GM23338 (cell line): ENCODE measurements at regions not wholly inside any gene's neighbourhood (a gene's known extent, or its start where the extent isn't known, plus 50 kb on each side); places are given as distances from the start of the nearest gene placed in this dataset.

ENCODE experiments used
- ATAC-seq: fragments of 200-7000 bp; cut with Tn5 transposase; 3 replicates; pipeline ENCODE4 v1.9.1; 2020
- DNase-seq: peaks from one replicate; pipeline ENCODE4 v3.0.0-alpha.2; 2015; ENCODE audit warnings: low spot score
- H2AFZ ChIP-seq: fragments of 200-600 bp; sonication (generic); 2 replicates; pipeline ENCODE4 v1.8.0; 2016; ENCODE audit warnings: antibody characterized with exemption, mild to moderate bottlenecking, moderate library complexity
- H3F3A ChIP-seq: fragments of 200-600 bp; sonication (generic); replicated peaks from 2 replicates; pipeline ENCODE4 v1.8.0; 2017; ENCODE audit warnings: antibody characterized with exemption, mixed run types, low read depth
- H3K27ac ChIP-seq: fragments of 200-600 bp; sonication (generic); 2 replicates; pipeline ENCODE4 v1.6.1; 2016; ENCODE audit warnings: low read depth
- H3K27me3 ChIP-seq: fragments of 200-600 bp; sonication (generic); 2 replicates; pipeline ENCODE4 v1.8.0; 2016; ENCODE audit warnings: mild to moderate bottlenecking, mixed run types, moderate library complexity; ENCODE audit not compliant: insufficient read depth
- H3K36me3 ChIP-seq: fragments of 200-600 bp; sonication (generic); 2 replicates; pipeline ENCODE4 v1.8.0; 2016; ENCODE audit warnings: mild to moderate bottlenecking; ENCODE audit not compliant: insufficient read depth
- H3K4me1 ChIP-seq: fragments of 200-600 bp; sonication (generic); 2 replicates; pipeline ENCODE4 v1.8.0; 2016; ENCODE audit warnings: mild to moderate bottlenecking, moderate library complexity; ENCODE audit not compliant: insufficient read depth
- H3K4me2 ChIP-seq: fragments of 200-600 bp; sonication (generic); 2 replicates; pipeline ENCODE4 v1.7.1; 2017; ENCODE audit warnings: mixed run types
- H3K4me3 ChIP-seq: fragments of 200-600 bp; sonication (generic); 2 replicates; pipeline ENCODE4 v1.6.1; 2016; ENCODE audit warnings: mixed run types
- H3K79me2 ChIP-seq: fragments of 200-600 bp; sonication (generic); replicated peaks from 2 replicates; pipeline ENCODE4 v1.8.0; 2017; ENCODE audit warnings: mild to moderate bottlenecking; ENCODE audit not compliant: insufficient read depth
- H3K9me2 ChIP-seq: fragments of 200-600 bp; sonication (generic); 2 replicates; pipeline ENCODE4 v1.8.0; 2017; ENCODE audit not compliant: insufficient read depth
- H4K20me1 ChIP-seq: fragments of 200-600 bp; sonication (generic); replicated peaks from 2 replicates; pipeline ENCODE4 v1.8.0; 2017; ENCODE audit warnings: mild to moderate bottlenecking; ENCODE audit not compliant: insufficient read depth
- H3K27ac Mint-ChIP-seq: 2 replicates; pipeline ENCODE4 v1.8.0; 2020; ENCODE audit warnings: inconsistent platforms, mild to moderate bottlenecking, moderate library complexity, mixed read lengths
- H3K27me3 Mint-ChIP-seq: 3 replicates; pipeline ENCODE4 v1.8.0; 2022; ENCODE audit warnings: low read depth, mild to moderate bottlenecking, moderate library complexity, mixed read lengths, inconsistent platforms; ENCODE audit not compliant: insufficient read depth, poor library complexity
- H3K36me3 Mint-ChIP-seq: 3 replicates; pipeline ENCODE4 v1.8.0; 2021; ENCODE audit warnings: low read depth, mild to moderate bottlenecking, inconsistent platforms, moderate library complexity, mixed read lengths
- H3K4me1 Mint-ChIP-seq: 3 replicates; pipeline ENCODE4 v1.8.0; 2020; ENCODE audit warnings: mild to moderate bottlenecking, inconsistent platforms, mixed read lengths
- H3K4me3 Mint-ChIP-seq: 3 replicates; pipeline ENCODE4 v1.8.0; 2021; ENCODE audit warnings: moderate library complexity, mild to moderate bottlenecking, inconsistent platforms, mixed read lengths
- H3K9me3 Mint-ChIP-seq: 3 replicates; pipeline ENCODE4 v1.8.0; 2020; ENCODE audit warnings: moderate library complexity, mild to moderate bottlenecking, inconsistent platforms, mixed read lengths
- CTCF ChIP-seq, 2 experiments: fragments of 200-600 bp in 1 of 2; sonication (generic) in 1 of 2; conservative IDR thresholded peaks; 2 replicates each; pipeline versions ENCODE4 v1.5.1 to v1.6.1; 2016 to 2017; ENCODE audit warnings: antibody characterized with exemption in 2 of 2, low read depth in 2 of 2, mild to moderate bottlenecking in 2 of 2, moderate library complexity in 1 of 2
- EZH2phosphoT487 ChIP-seq: fragments of 200-600 bp; sonication (generic); IDR thresholded peaks from one replicate; pipeline ENCODE4 v1.8.1; 2018; ENCODE audit warnings: antibody characterized with exemption; ENCODE audit not compliant: unreplicated experiment
- POLR2AphosphoS5 ChIP-seq: IDR thresholded peaks from 2 replicates; pipeline ENCODE4 v1.6.1; 2016; ENCODE audit warnings: antibody characterized with exemption, low read depth
- STAT1 ChIP-seq: IDR thresholded peaks from one replicate; pipeline ENCODE4 v1.6.1; 2016; ENCODE audit warnings: antibody characterized with exemption; ENCODE audit not compliant: unreplicated experiment
- TF ChIP-seq, protein P1 (sequence below): fragments of 250-450 bp; sonication (Bioruptor Pico); IDR thresholded peaks from 2 replicates; pipeline ENCODE4 v1.5.0; 2020; ENCODE audit warnings: mild to moderate bottlenecking, moderate library complexity

DNA sequence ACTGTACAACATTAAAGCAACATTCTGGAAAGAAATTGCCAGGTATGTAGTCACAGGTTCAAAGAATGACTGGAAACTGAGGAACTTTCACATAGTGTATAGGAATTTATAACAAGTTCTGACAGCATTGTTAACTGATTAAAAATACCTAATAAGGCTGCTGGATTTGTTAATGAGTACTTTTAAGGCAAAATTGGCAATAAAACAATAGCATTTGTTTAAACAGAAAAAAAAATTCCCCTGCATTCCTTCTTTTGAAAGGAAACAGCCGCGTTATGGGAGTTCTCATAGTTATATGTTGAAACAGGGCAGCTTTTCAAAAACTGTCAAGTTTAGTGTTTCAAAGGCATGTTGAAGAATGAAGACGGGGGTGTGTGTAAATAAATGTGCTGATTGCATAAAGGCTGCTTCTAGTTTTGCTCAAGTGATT is 282.5 kb upstream of the FAT1 start (continued):
- TF ChIP-seq, protein P1, sequence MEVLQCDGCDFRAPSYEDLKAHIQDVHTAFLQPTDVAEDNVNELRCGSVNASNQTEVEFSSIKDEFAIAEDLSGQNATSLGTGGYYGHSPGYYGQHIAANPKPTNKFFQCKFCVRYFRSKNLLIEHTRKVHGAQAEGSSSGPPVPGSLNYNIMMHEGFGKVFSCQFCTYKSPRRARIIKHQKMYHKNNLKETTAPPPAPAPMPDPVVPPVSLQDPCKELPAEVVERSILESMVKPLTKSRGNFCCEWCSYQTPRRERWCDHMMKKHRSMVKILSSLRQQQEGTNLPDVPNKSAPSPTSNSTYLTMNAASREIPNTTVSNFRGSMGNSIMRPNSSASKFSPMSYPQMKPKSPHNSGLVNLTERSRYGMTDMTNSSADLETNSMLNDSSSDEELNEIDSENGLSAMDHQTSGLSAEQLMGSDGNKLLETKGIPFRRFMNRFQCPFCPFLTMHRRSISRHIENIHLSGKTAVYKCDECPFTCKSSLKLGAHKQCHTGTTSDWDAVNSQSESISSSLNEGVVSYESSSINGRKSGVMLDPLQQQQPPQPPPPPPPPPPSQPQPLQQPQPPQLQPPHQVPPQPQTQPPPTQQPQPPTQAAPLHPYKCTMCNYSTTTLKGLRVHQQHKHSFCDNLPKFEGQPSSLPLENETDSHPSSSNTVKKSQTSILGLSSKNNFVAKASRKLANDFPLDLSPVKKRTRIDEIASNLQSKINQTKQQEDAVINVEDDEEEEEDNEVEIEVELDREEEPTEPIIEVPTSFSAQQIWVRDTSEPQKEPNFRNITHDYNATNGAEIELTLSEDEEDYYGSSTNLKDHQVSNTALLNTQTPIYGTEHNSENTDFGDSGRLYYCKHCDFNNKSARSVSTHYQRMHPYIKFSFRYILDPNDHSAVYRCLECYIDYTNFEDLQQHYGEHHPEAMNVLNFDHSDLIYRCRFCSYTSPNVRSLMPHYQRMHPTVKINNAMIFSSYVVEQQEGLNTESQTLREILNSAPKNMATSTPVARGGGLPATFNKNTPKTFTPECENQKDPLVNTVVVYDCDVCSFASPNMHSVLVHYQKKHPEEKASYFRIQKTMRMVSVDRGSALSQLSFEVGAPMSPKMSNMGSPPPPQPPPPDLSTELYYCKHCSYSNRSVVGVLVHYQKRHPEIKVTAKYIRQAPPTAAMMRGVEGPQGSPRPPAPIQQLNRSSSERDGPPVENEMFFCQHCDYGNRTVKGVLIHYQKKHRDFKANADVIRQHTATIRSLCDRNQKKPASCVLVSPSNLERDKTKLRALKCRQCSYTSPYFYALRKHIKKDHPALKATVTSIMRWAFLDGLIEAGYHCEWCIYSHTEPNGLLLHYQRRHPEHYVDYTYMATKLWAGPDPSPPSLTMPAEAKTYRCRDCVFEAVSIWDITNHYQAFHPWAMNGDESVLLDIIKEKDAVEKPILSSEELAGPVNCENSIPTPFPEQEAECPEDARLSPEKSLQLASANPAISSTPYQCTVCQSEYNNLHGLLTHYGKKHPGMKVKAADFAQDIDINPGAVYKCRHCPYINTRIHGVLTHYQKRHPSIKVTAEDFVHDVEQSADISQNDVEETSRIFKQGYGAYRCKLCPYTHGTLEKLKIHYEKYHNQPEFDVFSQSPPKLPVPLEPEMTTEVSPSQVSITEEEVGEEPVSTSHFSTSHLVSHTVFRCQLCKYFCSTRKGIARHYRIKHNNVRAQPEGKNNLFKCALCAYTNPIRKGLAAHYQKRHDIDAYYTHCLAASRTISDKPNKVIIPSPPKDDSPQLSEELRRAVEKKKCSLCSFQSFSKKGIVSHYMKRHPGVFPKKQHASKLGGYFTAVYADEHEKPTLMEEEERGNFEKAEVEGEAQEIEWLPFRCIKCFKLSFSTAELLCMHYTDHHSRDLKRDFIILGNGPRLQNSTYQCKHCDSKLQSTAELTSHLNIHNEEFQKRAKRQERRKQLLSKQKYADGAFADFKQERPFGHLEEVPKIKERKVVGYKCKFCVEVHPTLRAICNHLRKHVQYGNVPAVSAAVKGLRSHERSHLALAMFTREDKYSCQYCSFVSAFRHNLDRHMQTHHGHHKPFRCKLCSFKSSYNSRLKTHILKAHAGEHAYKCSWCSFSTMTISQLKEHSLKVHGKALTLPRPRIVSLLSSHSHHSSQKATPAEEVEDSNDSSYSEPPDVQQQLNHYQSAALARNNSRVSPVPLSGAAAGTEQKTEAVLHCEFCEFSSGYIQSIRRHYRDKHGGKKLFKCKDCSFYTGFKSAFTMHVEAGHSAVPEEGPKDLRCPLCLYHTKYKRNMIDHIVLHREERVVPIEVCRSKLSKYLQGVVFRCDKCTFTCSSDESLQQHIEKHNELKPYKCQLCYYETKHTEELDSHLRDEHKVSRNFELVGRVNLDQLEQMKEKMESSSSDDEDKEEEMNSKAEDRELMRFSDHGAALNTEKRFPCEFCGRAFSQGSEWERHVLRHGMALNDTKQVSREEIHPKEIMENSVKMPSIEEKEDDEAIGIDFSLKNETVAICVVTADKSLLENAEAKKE: no peak
- no peak for TF ChIP-seq EZH2phosphoT487

- TF ChIP-seq STAT1 (no peak), CTCF (conservative IDR thresholded peaks at IDR 0.05; ENCODE audit: low read depth in 2 of 2) (no peak), POLR2AphosphoS5 (no peak)
- no peaks in the 10 kb centered on the region for H3K36me3 Mint-ChIP-seq
- no peak overlapping the region for H3K4me2 ChIP-seq
- ATAC-seq (no peak), DNase-seq (no peak)
- no peaks in the 10 kb centered on the region for H3K9me3 Mint-ChIP-seq
- no peaks in the 10 kb centered on the region for H3K27me3 Mint-ChIP-seq
- no peaks in the 10 kb centered on the region; the same call in 1 of the 2 replicates for H3K9me2 ChIP-seq
- H3K27ac Mint-ChIP-seq: no peak overlapping the region
- no peaks in the 10 kb centered on the region for H4K20me1 ChIP-seq
- H3K4me1 ChIP-seq: no peaks in the 10 kb centered on the region
- H3K36me3 ChIP-seq: no peaks in the 10 kb centered on the region
- H2AFZ ChIP-seq: no peak overlapping the region
- no peak overlapping the region for H3K4me3 Mint-ChIP-seq
- no peaks in the 10 kb centered on the region for H3F3A ChIP-seq
- no peak overlapping the region for H3K27ac ChIP-seq
- H3K27me3 ChIP-seq: no peaks in the 10 kb centered on the region
- no peak overlapping the region for H3K4me3 ChIP-seq
- peaks cover 4% of the 10 kb centered on the region; the same call in 2 of the 3 replicates for H3K4me1 Mint-ChIP-seq
- H3K79me2 ChIP-seq: no peaks in the 10 kb centered on the region
These were observed 286.4 kb upstream of the FAT1 start for GRCh38 chr4:187010052-187010451.
